ENCODE measurements at regions not wholly inside any gene's neighbourhood (a gene's known extent, or its start where the extent isn't known, plus 50 kb on each side); places are given as distances from the start of the nearest gene placed in this dataset.

DNA sequence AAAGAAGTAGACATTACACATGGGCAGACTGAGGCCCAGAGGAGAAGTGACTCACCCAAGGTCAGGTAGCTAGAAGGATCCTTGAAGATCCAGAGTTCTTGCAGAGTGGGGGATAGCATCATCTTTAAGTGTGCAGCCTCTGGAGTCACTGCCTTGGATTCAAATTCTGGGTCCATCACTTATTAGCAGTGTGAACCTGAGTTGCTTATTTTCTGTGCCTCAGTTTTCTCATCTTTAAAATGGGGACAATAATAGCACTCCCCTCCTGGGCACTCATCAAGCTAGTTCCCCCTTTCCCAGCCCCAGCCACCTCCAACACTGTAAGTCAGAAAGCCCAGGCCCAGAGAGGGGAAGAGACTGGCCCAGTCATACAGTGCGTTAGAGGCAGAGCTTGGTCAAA is 141.8 kb upstream of the PJA1 start:
- Histone ChIP-seq H3K9me3 (ENCODE audit: control insufficient read depth, low read depth, low read length) (no peaks in the 10 kb centered on the region), H3K36me3 (ENCODE audit: control insufficient read depth, insufficient read depth, low read length) (no peaks in the 10 kb centered on the region), H3K27me3 (ENCODE audit: control insufficient read depth, insufficient read depth, low read length) (no peaks in the 10 kb centered on the region), H3K27ac (ENCODE audit: low read length) (no peak overlapping the region), H3K4me3 (ENCODE audit: low read length) (no peak overlapping the region), H3K4me1 (ENCODE audit: control insufficient read depth, insufficient read depth, low read length) (peaks cover 34% of the 10 kb centered on the region)
- no CpG with 5 or more reads among the region's 1 CpG for WGBS (ENCODE audit: insufficient coverage, low lambda C conversion rate)
- no peak for DNase-seq

DNA sequence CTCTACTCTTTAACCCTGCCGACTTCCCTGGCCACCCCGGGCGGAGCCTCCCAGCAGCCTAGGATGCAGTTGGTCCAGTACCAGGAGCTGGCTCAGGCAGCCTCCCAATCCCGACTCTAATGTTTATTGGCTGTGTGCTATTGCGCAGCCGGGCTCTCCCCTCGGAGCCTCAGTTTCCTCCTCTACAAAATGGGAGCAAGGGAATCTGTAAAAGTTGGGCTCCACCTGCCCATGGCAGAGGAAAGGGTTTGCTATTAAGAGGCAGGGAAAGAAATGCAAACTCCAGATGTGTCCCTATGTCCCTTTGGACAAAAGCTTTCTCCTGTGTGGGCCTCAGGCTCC is 140.8 kb upstream of the PJA1 start:
- no peaks in the 10 kb centered on the region for H3K27me3 ChIP-seq (ENCODE audit: control insufficient read depth, insufficient read depth, low read length)
- WGBS (ENCODE audit: insufficient coverage, low lambda C conversion rate): no CpG with 5 or more reads among the region's 7 CpGs
- no peaks in the 10 kb centered on the region for H3K36me3 ChIP-seq (ENCODE audit: control insufficient read depth, insufficient read depth, low read length)
- DNase-seq: no peak
- H3K4me1 ChIP-seq (ENCODE audit: control insufficient read depth, insufficient read depth, low read length): peaks cover 34% of the 10 kb centered on the region
- no peaks in the 10 kb centered on the region for H3K9me3 ChIP-seq (ENCODE audit: control insufficient read depth, low read depth, low read length)
- no peak overlapping the region for H3K27ac ChIP-seq (ENCODE audit: low read length)
- no peak overlapping the region for H3K4me3 ChIP-seq (ENCODE audit: low read length)

DNA sequence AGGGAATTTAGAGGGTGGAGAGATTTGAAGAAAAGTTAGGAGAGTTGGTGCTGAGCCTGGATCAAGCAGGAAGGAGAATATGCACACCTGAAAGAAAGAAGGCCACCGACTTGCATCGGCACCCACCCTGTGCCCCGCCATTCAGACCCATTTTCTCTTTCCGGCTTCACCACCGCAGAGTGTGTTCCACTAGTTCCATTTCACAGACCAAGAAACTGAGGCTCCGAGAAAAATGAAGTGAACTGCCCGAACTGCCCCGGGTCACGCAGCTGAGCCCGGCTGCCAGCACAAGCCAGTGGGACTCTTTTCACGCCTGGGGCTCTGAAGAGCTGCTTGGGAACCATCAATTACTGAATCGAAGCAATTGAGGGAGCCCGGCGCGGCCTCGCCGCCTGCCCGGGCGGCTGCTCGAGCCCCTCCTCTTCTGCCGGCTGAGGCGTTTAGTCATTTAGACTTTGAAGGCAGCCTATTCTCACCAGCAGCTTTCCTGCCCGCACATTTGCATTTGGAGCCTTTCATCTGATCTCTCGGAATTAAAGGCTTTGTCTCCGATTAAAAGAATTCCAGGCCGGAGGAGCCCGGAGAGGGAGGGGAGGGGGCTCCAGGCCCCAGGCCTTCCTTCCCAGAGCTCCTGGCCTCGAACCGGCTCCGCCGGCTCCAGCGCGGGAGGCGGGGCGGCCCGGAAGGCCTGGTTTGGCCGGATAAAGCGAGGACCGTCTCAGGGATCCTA is 140.2 kb upstream of the PJA1 start:
- Histone ChIP-seq H3K4me1 (ENCODE audit: control insufficient read depth, insufficient read depth, low read length) (peaks cover 34% of the 10 kb centered on the region), H3K27me3 (ENCODE audit: control insufficient read depth, insufficient read depth, low read length) (no peaks in the 10 kb centered on the region), H3K36me3 (ENCODE audit: control insufficient read depth, insufficient read depth, low read length) (no peaks in the 10 kb centered on the region), H3K4me3 (ENCODE audit: low read length) (no peak overlapping the region), H3K9me3 (ENCODE audit: control insufficient read depth, low read depth, low read length) (no peaks in the 10 kb centered on the region), H3K27ac (ENCODE audit: low read length) (no peak overlapping the region)
- DNase-seq: no peak
- no CpG with 5 or more reads among the region's 39 CpGs for WGBS (ENCODE audit: insufficient coverage, low lambda C conversion rate)

DNA sequence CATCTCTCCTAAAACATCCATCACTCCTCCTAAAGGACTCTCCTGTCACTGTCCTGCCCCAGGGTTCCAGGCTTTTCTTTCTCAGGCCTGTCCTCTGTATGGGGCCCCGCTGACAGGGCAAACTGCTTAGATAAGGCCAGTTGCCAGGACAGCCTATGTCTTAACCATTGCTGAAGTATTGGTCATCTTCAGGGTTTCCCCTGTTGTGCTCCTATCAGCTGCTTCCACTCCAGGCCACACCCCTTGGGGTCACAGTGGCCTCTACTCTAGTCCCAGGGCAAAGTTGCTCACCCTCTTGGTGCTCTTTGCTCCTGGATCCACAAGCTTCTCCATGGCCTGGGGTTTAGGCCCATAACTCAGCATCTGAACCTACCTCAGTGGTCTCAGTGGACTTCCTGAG is 138.0 kb upstream of the PJA1 start:
- no CpG with 5 or more reads among the region's 1 CpG for WGBS (ENCODE audit: insufficient coverage, low lambda C conversion rate)
- peaks cover 15% of the 10 kb centered on the region for H3K4me1 ChIP-seq (ENCODE audit: control insufficient read depth, insufficient read depth, low read length)
- H3K27ac ChIP-seq (ENCODE audit: low read length): peak overlapping the region; percentile 23
- no peaks in the 10 kb centered on the region for H3K36me3 ChIP-seq (ENCODE audit: control insufficient read depth, insufficient read depth, low read length)
- no peaks in the 10 kb centered on the region for H3K9me3 ChIP-seq (ENCODE audit: control insufficient read depth, low read depth, low read length)
- no peaks in the 10 kb centered on the region for H3K27me3 ChIP-seq (ENCODE audit: control insufficient read depth, insufficient read depth, low read length)
- peak in 1 of 2 donors; percentile 50 for DNase-seq
- no peak overlapping the region for H3K4me3 ChIP-seq (ENCODE audit: low read length)

DNA sequence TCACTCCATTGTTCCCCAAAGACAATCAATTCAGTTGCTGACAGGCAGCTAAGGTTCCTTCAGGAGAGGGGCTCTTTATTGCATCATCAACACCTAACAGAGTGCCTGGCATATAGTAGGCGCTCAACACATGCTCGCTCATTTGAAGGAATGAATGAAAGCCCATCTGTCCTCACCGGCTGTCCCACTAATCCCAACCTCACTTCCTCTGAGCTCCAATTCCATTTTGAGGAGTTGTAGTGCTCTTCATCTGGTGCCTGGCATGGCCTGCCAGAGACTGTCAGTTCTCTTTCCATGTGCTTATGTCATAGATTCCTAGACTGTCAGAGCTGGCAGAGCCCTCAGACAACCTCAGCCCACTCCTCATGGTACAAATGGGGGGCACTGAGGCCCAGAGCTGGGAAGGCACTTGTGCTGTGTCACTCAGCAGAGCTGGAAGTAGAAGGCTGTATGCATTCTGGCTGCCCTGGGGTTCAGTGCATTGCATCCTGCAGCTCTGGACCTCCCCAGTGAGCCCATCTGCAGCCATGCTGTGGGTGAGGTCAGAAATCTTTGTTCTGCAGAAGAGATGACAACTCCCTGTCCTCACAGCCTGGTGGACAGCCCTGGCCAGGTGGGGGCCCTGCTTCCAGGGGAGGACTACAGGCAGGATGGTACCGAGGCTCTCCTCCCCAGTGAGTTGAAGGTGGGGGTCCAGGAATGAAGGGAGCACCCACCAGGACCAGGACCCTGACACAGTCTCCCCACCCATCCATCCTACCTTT is 134.9 kb upstream of the PJA1 start:
- peaks cover 13% of the 10 kb centered on the region for H3K4me1 ChIP-seq (ENCODE audit: control insufficient read depth, insufficient read depth, low read length)
- no peaks in the 10 kb centered on the region for H3K27me3 ChIP-seq (ENCODE audit: control insufficient read depth, insufficient read depth, low read length)
- H3K9me3 ChIP-seq (ENCODE audit: control insufficient read depth, low read depth, low read length): no peaks in the 10 kb centered on the region
- no peak overlapping the region for H3K4me3 ChIP-seq (ENCODE audit: low read length)
- no CpG with 5 or more reads among the region's 4 CpGs for WGBS (ENCODE audit: insufficient coverage, low lambda C conversion rate)
- no peaks in the 10 kb centered on the region for H3K36me3 ChIP-seq (ENCODE audit: control insufficient read depth, insufficient read depth, low read length)
- no peak overlapping the region for H3K27ac ChIP-seq (ENCODE audit: low read length)
- no peak for DNase-seq

DNA sequence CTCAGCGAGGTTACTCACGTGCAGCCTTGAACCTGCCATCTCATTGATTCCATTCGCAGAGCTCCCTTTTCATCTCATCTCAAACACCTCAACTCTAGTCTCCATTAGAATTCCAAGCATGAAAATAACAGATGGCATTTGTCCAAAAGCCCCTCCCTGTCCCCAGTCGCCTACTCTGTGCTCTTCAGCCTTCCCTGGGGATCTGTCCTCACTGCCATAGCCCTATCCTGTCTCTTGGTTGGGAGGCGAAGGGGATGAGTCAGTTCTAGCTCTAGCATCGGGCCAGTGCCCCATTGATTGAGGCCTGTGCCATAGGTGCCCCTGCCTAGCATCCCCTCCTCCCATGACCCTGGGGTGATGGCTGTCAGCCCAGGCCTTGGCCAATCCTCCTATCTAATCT is 134.0 kb upstream of the PJA1 start:
- Histone ChIP-seq H3K27ac (ENCODE audit: low read length) (no peak overlapping the region), H3K4me3 (ENCODE audit: low read length) (no peak overlapping the region), H3K9me3 (ENCODE audit: control insufficient read depth, low read depth, low read length) (no peaks in the 10 kb centered on the region), H3K27me3 (ENCODE audit: control insufficient read depth, insufficient read depth, low read length) (no peaks in the 10 kb centered on the region), H3K4me1 (ENCODE audit: control insufficient read depth, insufficient read depth, low read length) (peaks cover 13% of the 10 kb centered on the region), H3K36me3 (ENCODE audit: control insufficient read depth, insufficient read depth, low read length) (no peaks in the 10 kb centered on the region)
- no CpG with 5 or more reads among the region's 6 CpGs for WGBS (ENCODE audit: insufficient coverage, low lambda C conversion rate)
- no peak for DNase-seq

DNA sequence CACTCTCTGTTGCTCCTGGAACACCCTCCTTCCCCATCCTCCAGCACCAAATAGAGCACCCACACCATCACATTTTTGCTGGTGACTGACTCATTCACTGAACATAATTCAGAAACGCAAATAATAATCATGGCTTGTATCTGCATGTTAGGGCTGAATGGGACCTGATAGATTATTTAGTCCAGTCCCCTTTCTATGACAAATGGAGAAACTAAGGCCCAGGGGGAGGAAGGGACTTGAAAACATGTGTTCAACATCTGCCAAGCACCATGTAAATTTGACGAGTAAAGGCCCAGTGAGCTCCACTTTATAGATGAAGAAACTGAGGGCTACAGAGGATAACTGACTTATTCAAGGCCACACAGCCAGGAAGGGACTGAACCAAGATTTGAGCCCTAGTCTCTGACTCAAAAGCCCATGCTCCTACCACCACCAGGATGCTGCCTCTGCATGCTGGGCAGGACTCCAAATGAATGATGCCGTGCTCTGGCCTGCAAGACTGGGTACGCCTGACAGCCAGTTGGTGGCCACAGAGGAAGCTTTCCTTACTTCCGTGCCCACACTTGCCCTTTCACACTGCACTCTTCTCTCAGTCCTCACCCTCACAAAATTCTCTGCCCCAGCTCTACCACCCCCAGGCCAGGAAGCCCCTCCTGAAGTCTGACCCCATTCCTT is 133.3 kb upstream of the PJA1 start:
- Histone ChIP-seq H3K36me3 (ENCODE audit: control insufficient read depth, insufficient read depth, low read length) (no peaks in the 10 kb centered on the region), H3K4me3 (ENCODE audit: low read length) (no peak overlapping the region), H3K27ac (ENCODE audit: low read length) (no peak overlapping the region), H3K27me3 (ENCODE audit: control insufficient read depth, insufficient read depth, low read length) (no peaks in the 10 kb centered on the region), H3K9me3 (ENCODE audit: control insufficient read depth, low read depth, low read length) (no peaks in the 10 kb centered on the region), H3K4me1 (ENCODE audit: control insufficient read depth, insufficient read depth, low read length) (peaks cover 9% of the 10 kb centered on the region)
- no CpG with 5 or more reads among the region's 5 CpGs for WGBS (ENCODE audit: insufficient coverage, low lambda C conversion rate)
- no peak for DNase-seq

DNA sequence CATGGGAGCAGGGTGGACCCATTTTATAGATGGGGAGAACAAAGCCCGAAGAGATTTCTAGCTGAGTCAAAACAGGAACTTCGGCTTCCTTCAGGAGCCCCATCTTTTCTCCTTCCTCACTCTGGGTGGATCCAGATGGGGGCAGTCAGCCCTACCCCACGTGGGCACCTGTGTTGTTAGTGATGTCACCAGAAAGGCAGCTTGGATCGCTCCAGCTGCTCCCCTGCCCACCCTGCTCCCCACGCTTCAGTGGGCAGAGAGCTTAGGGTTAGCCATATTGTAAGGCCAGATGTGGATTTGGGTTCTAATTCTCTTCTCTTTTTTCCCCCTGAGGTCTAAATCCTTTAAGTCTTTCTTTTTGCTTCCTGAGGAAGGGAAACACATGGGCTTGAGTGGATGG is 132.3 kb upstream of the PJA1 start:
- Histone ChIP-seq H3K9me3 (ENCODE audit: control insufficient read depth, low read depth, low read length) (no peaks in the 10 kb centered on the region), H3K27me3 (ENCODE audit: control insufficient read depth, insufficient read depth, low read length) (no peaks in the 10 kb centered on the region), H3K4me1 (ENCODE audit: control insufficient read depth, insufficient read depth, low read length) (peaks cover under 1% of the 10 kb centered on the region), H3K36me3 (ENCODE audit: control insufficient read depth, insufficient read depth, low read length) (no peaks in the 10 kb centered on the region), H3K4me3 (ENCODE audit: low read length) (no peak overlapping the region), H3K27ac (ENCODE audit: low read length) (no peak overlapping the region)
- WGBS (ENCODE audit: insufficient coverage, low lambda C conversion rate): no CpG with 5 or more reads among the region's 5 CpGs
- no peak for DNase-seq

DNA sequence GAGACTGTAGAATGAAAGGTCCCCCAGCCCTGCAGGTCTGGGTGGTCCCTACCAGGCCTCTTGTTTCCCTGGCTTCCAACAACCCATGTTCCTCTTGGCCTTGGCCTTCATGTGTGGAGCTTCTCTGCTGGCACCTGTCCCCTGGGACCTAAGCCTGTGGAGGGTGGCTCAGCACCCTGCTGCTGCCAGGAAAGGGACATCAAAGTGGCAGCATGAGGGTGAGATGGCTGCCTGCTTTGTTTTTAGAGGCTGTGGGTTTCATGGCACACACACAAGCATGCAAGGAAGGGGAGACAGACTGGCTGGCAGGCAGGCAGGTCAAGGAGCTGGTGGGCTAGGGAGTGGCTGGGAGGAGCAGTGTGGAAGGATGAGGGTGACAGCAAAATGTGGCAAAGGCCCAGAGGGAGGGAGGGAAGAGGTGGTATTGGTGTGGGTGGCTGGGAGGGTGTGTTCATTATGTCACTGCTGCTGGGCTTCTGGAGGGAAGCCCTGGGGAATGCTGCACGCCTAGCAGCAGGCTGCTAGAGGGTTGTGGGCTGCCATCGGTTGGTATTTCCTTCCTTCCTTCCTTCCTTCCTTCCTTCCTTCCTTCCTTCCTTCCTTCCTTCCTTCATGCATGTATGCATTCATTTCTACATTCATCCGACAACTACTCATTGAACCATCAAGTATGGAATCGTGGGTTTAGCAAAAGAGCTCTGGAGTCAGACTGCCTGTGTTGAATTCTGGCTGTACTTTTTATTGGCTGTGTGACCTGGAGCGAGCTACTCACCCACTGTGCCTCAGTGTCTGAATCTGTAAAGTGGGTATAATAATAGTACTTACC is 128.7 kb upstream of the PJA1 start:
- peaks cover 17% of the 10 kb centered on the region for H3K4me1 ChIP-seq (ENCODE audit: control insufficient read depth, insufficient read depth, low read length)
- no peaks in the 10 kb centered on the region for H3K9me3 ChIP-seq (ENCODE audit: control insufficient read depth, low read depth, low read length)
- H3K4me3 ChIP-seq (ENCODE audit: low read length): no peak overlapping the region
- no CpG with 5 or more reads among the region's 5 CpGs for WGBS (ENCODE audit: insufficient coverage, low lambda C conversion rate)
- H3K36me3 ChIP-seq (ENCODE audit: control insufficient read depth, insufficient read depth, low read length): no peaks in the 10 kb centered on the region
- no peak overlapping the region for H3K27ac ChIP-seq (ENCODE audit: low read length)
- no peaks in the 10 kb centered on the region for H3K27me3 ChIP-seq (ENCODE audit: control insufficient read depth, insufficient read depth, low read length)
- DNase-seq: no peak

DNA sequence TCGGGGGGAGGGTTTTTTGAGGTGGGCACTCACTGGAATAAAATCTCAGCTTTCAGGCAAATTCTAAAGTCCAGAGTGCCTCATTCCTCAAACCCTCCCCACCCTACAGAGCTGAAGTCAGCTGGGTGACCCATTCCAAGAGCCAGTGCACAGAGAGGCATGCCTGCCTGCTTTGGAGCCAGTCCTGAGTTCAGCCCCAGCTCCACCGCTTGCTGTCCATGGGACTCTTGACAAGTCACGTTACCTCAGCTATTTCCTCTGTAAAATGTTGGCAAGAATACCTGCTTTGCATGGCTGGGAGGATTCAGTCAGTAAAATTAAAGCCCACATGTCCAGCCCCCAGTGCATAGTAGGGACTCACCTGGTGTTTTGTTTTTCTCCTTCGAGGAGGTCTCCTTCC is 125.9 kb upstream of the PJA1 start:
- H3K4me3 ChIP-seq (ENCODE audit: low read length): no peak overlapping the region
- no peaks in the 10 kb centered on the region for H3K27me3 ChIP-seq (ENCODE audit: control insufficient read depth, insufficient read depth, low read length)
- no peak overlapping the region for H3K27ac ChIP-seq (ENCODE audit: low read length)
- no CpG with 5 or more reads among the region's 4 CpGs for WGBS (ENCODE audit: insufficient coverage, low lambda C conversion rate)
- DNase-seq: no peak
- H3K4me1 ChIP-seq (ENCODE audit: control insufficient read depth, insufficient read depth, low read length): peaks cover 21% of the 10 kb centered on the region
- H3K36me3 ChIP-seq (ENCODE audit: control insufficient read depth, insufficient read depth, low read length): no peaks in the 10 kb centered on the region
- H3K9me3 ChIP-seq (ENCODE audit: control insufficient read depth, low read depth, low read length): no peaks in the 10 kb centered on the region
